ENCODE measurements at regions not wholly inside any gene's neighbourhood (a gene's known extent, or its start where the extent isn't known, plus 50 kb on each side); places are given as distances from the start of the nearest gene placed in this dataset.

DNA sequence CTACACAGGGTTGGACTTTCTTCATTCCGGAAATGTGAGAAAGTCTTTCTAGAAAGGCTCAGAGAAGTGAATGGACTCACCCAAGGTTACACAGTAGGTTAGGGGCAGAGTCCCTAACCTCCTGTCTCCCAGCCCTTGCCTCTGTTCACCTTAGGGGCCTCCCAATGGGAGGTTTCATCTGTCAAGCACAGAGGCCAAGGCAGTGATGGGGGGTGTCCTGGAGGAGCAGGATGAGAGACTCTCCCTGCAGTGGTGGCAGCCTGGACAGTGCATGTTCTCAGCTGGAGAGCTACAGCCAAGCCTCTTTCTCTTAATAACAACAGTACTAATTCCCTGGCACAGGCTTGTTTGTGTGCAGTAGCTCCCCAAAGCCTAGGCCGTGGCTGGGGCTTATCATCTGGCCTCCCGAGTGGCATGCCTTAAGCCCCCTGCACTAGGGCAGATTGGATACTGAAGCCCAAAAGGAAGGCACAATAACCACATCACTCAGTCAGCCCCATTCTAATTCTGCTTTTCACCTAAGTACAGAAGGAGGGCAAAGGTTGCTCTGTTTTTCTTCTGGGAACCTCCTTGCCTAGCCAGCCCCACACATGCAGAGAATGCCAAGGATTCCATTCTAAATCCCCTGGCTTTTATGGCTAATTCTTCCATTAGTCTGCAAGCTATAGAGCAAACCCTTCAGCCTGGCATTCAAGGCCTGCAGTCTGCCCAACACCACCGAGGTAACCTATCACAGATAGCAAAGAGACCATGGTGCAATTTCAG, 50.2 kb upstream of the XPA start:
- no peak for TF ChIP-seq POLR2A (IDR thresholded peaks at IDR 0.05; ENCODE audit: low read length)
- TF ChIP-seq CTCF (IDR thresholded peaks at IDR 0.05): no peak
- TF ChIP-seq NFE2L2 (conservative IDR thresholded peaks at IDR 0.05; ENCODE audit: low read length): no peak
- TF ChIP-seq SMC3 (IDR thresholded peaks at IDR 0.05): no peak
- TF ChIP-seq ZNF302 (CRISPR knock-in tag; IDR thresholded peaks at IDR 0.05): no peak
- no peak for TF ChIP-seq MAFK (IDR thresholded peaks at IDR 0.05; ENCODE audit: partially characterized antibody)
- no peak for TF ChIP-seq KDM1A (IDR thresholded peaks at IDR 0.05; ENCODE audit: low read depth)
- no peak for TF ChIP-seq EP300 (IDR thresholded peaks at IDR 0.05)
- TF ChIP-seq HOXA7 (CRISPR knock-in tag; IDR thresholded peaks at IDR 0.05): no peak
- no peak for TF ChIP-seq RFX5 (IDR thresholded peaks at IDR 0.05)
- TF ChIP-seq ZSCAN20 (CRISPR knock-in tag; IDR thresholded peaks at IDR 0.05): no peak

Data from A549 (cell line).